ENCODE measurements at regions not wholly inside any gene's neighbourhood (a gene's known extent, or its start where the extent isn't known, plus 50 kb on each side); places are given as distances from the start of the nearest gene placed in this dataset.

GRCh38 chr9:11356067-11356466 is 743.3 kb upstream of the PTPRD start:
- dilution Hi-C loops (cut with HindIII; ENCODE audit: low sequenced_read_pairs, unreplicated experiment) (no loop called here), in situ Hi-C loops (cut with MboI; ENCODE audit: low sequenced_read_pairs) (no loop called here), intact Hi-C loops (cut with micrococcal nuclease) (no loop called here)
- Histone ChIP-seq H3K4ac (ENCODE audit: low read depth, low read length) (no peak overlapping the region), H2AFZ (replicated peaks; ENCODE audit: low read length, poor library complexity) (no peak overlapping the region), H3K9ac (ENCODE audit: low read depth, low read length) (no peak overlapping the region), H4K20me1 (ENCODE audit: insufficient read depth, low read length) (no peaks in the 10 kb centered on the region), H3K18ac (ENCODE audit: low read depth, low read length) (no peak overlapping the region), H2BK120ac (ENCODE audit: low read depth, low read length) (no peak overlapping the region), H4K5ac (ENCODE audit: low read depth, low read length) (no peak overlapping the region), H2BK20ac (ENCODE audit: low read depth, low read length) (no peak overlapping the region), H3K27ac (ENCODE audit: insufficient read depth, low read length) (no peak overlapping the region), H3K23ac (ENCODE audit: low read depth, low read length) (no peak overlapping the region), H2BK5ac (ENCODE audit: low read depth, low read length, poor library complexity, severe bottlenecking) (no peak overlapping the region), H3K4me1 (ENCODE audit: control insufficient read depth, insufficient read depth, low read length) (no peaks in the 10 kb centered on the region), H2BK15ac (ENCODE audit: low read depth, low read length) (no peak overlapping the region), H2AK9ac (replicated peaks; ENCODE audit: low read depth, low read length, poor library complexity) (no peak overlapping the region), H3K27me3 (ENCODE audit: control insufficient read depth, insufficient read depth, low read length) (no peaks in the 10 kb centered on the region), H3K79me1 (ENCODE audit: low read depth in 1 of 2, low read length in 2 of 2) (no peaks in the 10 kb centered on the region), H3K14ac (replicated peaks; ENCODE audit: low read depth, low read length) (no peak overlapping the region), H3K9me1 (ENCODE audit: insufficient read depth, low read length) (no peaks in the 10 kb centered on the region), H3K4me3 (ENCODE audit: insufficient read depth, low read depth, low read length) (no peak overlapping the region), H4K91ac (ENCODE audit: insufficient read depth, low read depth, low read length) (no peak overlapping the region), H3K4me2 (ENCODE audit: low read depth, low read length) (no peak overlapping the region), H3K56ac (ENCODE audit: extremely low read depth, insufficient read depth, low read length) (no peak overlapping the region), H4K8ac (ENCODE audit: low read depth in 2 of 2, low read length in 2 of 2) (no peak overlapping the region), H3K9me3 (ENCODE audit: control insufficient read depth, insufficient read depth, low read length) (0 out of 2 replicates have a peak, but pooled peaks cover 4% of the 10 kb centered on the region), H3K36me3 (ENCODE audit: control insufficient read depth, insufficient read depth, low read length) (no peaks in the 10 kb centered on the region), H2AK5ac (ENCODE audit: low read depth, low read length) (no peak overlapping the region)
- BruUV-seq (replicated peaks): no TSS peak
- ChIA-PET CTCF (no interaction called here), POLR2A (ENCODE audit: unreplicated experiment) (no interaction called here)
- ATAC-seq (ENCODE audit: low read depth) (no peak), DNase-seq (no peak)
- TF ChIP-seq RCOR1 (IDR thresholded peaks at IDR 0.05; ENCODE audit: insufficient replicate concordance, low read length): no peak
- no peak for TF ChIP-seq RAD21 (IDR thresholded peaks at IDR 0.05; ENCODE audit: low read length)
- TF ChIP-seq RFX5 (IDR thresholded peaks at IDR 0.05; ENCODE audit: low read depth, low read length): no peak
- TF ChIP-seq NFE2L2 (IDR thresholded peaks at IDR 0.05; ENCODE audit: low read depth, low read length): no peak
- TF ChIP-seq POLR2A (IDR thresholded peaks at IDR 0.05; ENCODE audit: low read depth, low read length): no peak
- TF ChIP-seq MAFK (IDR thresholded peaks at IDR 0.05; ENCODE audit: low read depth, low read length): no peak
- TF ChIP-seq CHD1 (IDR thresholded peaks at IDR 0.05; ENCODE audit: low read depth, low read length): no peak
- no peak for TF ChIP-seq MAZ (IDR thresholded peaks at IDR 0.05; ENCODE audit: borderline replicate concordance, low read depth, low read length)
- no peak for TF ChIP-seq MXI1 (IDR thresholded peaks at IDR 0.05; ENCODE audit: borderline replicate concordance, low read depth, low read length)
- TF ChIP-seq ELK1 (IDR thresholded peaks at IDR 0.05; ENCODE audit: borderline replicate concordance, low read depth, low read length): no peak
- no peak for TF ChIP-seq FOS (IDR thresholded peaks at IDR 0.05; ENCODE audit: low read depth, low read length)
- TF ChIP-seq CTCF (conservative IDR thresholded peaks at IDR 0.05; ENCODE audit: low read depth, low read length): no peak
- TF ChIP-seq CEBPB (IDR thresholded peaks at IDR 0.05; ENCODE audit: low read depth, low read length): no peak
- TF ChIP-seq BHLHE40 (IDR thresholded peaks at IDR 0.05; ENCODE audit: low read depth, low read length): no peak

Data from IMR-90 (cell line).